COR-L47 (cell line): ENCODE measurements at regions not wholly inside any gene's neighbourhood (a gene's known extent, or its start where the extent isn't known, plus 50 kb on each side); places are given as distances from the start of the nearest gene placed in this dataset.

Experiments used
- DNase-seq: peaks from one replicate; lab custom pipeline; 2025; lab: John Stamatoyannopoulos, UW

DNA sequence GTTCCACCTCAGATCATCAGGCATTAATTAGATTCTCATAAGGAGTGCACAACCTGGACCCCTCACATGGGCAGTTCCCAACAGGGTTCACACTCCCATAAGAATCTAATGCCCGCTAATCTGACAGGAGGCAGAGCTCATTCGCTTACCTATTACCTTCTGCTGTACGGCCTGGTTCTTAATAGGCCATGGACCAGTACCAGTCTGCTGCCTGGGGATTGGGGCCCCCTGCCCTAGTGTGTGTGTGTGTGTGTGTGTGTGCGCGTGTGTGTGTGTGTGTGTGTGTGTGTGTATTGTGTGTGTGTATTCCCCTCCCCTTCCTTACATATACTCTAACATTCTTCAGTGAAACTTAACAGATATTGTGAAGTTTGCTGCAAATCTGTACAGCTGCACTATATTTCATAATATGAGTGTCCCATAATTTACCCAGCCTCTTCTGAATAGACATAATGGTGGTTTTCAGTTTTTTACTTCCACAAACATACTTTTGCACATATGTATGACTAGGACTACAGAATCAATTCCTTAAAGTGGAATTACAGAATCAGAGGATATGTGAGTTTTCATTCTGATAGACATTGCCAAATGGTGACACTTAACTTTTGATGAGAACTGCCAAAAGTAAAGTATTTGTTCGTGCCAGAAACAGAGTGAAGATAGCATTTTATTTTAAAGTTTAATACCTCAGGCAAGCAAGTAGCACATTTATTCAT is 205.2 kb upstream of the EEA1 start:
- DNase-seq: no peak

DNA sequence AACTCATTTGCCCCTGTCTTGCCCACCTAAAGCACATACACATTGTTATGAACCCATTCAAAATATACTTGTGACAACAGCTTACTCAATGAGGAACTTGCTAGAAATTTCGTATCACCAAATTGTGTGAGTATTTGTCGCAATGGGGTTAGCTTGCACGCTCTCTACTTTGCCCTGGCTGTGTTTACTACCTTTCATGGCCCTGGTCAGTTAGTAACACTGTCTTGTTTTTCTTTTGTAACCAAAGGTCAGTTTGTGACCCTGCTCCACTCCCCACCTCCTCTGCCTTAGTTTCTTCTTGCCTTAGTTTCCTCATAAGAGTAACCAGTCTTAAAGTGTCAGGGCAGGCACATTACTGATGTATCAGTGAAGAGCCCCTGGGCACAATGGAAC is 205.8 kb upstream of the EEA1 start:
- no peak for DNase-seq

DNA sequence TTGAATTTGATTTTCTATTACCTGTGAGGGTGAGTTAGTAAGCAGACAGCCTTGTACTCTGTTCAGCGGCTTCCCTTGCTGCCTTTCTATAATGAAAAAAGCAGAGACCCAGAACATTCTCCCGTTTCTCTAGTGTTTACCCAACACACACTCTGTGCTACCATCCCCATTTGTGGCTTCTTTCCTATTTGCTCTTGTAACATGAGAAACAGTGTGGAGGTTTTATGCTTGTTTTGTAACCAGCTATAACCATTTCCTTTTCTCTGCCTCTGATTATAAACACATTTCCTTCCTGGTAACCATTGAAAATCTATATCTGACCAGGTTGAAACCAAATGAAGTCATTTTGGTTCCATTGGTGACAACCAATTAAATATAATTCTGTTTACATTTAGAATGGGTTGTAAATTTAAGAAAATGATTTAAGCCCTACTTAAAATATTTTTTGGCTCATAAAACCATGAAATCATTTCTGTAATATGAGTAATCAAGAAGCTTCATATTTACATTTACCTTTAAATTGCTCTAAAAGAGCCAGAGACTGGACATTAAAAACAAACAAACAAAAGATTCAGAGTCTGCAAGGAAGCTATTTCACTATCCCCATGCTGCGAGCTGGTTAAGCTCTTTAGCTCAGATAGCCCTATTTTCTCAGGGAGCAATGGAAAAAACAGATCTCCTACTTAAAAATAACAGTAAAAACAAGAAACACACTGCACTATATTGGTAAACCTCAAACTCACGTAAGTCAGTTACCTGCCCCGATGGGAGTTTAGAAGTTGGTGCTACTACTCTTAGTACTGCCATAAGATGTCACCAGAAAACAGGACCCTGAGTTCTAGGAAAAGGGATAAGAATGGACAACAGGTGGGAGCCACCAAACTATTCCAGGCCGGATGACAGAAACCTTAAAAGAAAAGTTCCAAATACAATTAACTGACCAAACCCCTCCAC is 206.5 kb upstream of the EEA1 start:
- DNase-seq: peak; percentile 76

DNA sequence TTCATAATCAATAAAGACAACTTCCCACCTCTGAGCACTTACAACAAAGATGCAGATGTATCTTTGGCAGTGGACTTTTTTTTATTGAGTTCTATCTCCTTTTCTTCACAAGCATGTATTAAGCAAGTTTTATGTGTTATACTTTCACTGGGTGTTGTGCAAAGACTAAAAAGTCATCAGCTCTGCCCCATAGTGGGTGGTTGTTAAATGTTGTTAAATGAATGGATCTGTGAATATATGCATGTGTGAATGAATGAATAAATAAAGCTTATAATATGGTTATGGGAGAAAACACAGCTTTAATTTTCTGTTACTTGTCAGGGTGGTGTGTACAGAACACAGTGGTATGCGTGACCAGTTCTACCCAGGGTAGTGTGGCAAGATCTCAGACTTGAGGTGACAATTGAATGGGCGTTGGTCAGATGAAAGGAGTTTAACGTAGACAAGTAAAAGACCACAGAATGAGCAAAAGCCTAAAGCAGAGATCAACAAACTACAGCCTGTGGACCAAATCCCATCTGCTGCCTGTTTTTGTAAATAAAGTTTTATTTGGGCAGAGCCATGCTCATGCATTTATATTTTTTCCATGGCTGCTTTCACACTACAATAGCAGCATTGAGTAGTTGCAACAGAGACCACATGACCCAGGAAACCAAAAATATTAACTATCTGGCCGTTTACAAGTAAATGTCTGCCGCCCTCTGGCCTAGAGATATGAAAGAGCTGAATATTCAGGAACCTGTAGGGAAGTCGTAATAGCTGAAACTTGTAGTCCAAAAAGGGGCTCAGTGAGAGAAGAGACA is 207.4 kb upstream of the EEA1 start:
- DNase-seq: no peak

DNA sequence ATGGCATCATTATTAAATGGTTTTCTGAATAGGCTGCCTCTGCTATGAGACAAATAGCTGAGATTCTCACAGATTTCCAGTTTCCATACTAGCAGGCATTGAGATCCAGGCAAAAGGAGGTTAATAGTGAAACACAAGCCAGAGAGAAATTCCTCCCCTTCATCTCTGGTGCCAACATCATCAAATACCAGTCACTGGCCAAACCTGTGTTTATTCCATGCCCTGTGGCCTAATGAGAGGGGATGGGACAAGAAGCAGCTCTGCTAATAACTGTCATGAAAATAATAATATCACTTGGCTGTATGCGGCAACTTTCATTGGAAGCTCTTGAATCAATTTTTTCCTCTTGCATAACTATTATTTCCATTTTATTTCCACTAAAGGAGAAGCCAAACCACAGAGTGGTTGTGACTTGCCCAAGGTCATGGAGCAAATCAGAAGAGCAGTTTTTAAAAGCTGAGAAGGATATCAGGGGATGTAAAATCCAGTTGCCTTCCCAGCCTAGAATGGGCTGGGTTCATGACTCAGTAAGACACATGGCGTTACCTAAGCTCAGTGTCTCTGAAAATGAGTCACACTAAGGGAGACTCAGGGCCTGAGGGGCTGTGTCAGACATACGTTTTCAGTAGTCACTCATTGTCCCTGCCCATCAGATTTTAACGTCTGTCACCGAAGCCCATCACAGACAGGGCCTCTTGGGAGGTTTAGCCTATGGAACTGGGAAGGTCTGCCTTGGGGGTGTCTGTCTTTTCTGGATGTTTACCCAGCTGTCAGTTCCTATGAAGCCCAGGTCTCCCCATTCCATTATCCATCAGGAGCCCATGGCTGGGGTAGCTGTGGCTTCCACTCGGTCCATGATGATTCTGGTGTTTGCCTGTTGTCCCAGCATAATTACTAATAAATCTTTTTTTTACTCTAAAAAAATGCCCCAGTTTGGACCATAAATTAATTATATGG is 208.8 kb upstream of the EEA1 start:
- DNase-seq: no peak

DNA sequence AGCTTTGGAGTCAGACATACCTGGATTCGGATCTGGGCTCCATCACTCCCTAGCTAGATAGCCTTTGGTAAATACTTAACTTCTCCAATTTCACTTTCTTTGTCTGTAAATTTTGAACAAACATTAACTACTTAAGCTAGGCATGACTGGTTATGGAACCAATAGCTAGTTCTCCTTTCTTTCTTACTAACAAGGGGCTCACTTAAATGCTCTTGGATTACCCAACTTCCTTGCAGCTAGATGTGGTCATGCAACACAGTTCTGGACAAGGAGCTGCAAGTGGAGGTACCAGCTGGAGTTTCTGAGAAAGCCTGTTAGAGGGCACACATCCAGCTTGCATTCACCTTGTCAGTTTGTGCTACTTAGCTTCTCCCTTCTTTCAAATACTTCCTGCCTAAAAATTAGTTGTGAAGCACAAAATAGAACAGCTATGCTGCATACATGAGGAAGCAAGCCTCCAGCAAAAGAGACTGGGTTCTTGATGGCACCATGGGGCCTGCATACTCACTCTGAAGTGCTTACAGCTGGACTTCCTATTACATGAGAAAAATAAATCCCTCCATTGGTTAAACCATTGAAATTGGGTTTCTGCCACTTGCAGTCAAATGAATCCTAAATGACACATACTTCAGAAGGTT is 210.1 kb upstream of the EEA1 start:
- no peak for DNase-seq

DNA sequence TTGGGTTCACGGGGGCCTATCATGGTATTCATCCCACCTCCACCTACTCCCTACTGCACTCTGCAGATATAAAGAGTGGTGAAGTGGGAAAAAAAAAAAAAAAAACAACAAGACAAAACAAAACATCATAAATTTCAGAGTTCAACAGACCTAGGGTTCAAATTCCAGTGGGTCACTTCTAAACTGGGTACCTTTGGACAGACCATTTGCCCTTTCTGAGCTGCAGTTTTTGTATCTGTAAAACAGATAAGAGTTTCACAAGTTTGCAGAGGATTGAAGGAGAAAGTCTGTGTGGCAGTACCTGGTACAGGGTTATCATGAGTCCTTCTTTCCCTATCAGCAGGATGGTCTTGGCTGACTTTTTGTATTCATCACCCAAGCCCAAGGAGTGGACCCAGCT is 211.2 kb upstream of the EEA1 start:
- DNase-seq: no peak

DNA sequence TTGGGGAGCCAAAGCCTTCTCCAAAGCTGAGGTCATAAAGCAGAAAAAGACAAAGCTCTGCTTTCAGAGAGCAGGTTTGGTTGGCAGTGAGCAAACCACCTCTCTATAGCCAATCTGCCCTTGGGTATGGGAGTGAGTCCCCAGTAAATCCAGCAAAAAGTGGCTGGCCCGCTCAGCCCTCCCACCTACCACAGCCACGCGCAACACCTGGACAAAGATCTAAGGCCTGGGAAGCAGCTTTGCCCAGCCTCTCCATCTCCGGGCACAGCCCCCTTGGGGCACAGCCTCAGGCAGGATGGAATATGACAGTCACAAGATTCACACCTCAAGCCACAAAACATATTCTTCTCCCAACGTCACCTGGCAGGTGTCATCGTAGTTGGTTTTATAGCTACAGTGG is 211.7 kb upstream of the EEA1 start:
- DNase-seq: no peak

DNA sequence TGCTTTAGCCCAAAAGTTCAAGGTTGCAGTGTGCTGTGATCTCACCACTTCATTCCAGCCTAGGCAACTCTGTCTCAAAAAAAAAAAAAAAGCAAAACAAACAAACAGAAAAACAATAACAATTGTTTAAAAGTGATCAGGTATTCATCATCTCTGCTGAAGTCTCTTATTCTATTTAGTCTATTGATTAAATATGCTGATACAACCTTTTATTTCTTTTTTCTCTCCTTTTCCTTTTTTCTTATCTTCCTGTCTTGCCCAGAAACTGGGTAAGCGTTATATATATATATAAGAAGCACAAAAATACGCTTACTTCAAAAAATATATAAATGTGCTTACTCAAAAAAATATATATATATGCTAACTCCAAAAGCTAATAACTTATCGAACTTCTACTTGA is 213.8 kb upstream of the EEA1 start:
- DNase-seq: no peak

DNA sequence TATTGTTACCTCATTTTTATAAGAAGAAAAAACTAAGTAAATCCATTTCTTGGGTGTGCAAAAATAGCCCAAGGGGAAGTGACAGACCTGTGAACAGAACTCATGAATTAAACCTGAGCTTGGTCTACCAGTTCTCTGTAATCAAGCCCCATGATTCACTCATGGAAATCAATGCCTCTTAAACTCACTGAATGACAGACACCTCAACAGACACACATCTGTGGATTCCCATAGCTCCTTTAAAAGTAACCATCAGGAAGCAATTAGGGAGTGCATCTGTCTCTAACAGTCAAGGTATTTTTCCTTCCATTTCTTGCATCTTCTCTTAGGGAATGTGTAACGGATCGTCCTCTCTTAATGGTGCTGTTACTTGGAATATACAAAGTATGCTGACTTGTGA is 215.0 kb upstream of the EEA1 start:
- DNase-seq: no peak

DNA sequence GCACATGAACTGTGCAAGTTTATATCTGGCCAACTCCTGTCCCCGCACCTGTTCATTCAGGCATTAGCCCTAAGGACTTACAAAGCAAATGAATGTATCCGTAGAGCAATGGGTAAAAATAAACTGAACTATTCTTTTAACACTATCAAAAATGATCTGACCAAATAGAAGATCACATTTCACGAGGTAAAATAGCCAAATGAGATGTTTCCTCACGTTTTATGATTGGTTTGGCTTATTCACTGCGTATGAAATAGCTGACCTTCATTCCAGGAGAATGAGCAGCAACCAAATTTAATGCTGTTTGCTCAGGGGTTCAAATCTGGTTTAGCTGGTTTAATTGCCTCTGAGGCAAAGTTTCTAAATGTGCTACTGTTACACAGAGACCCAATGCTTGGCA is 216.0 kb upstream of the EEA1 start:
- DNase-seq: no peak

DNA sequence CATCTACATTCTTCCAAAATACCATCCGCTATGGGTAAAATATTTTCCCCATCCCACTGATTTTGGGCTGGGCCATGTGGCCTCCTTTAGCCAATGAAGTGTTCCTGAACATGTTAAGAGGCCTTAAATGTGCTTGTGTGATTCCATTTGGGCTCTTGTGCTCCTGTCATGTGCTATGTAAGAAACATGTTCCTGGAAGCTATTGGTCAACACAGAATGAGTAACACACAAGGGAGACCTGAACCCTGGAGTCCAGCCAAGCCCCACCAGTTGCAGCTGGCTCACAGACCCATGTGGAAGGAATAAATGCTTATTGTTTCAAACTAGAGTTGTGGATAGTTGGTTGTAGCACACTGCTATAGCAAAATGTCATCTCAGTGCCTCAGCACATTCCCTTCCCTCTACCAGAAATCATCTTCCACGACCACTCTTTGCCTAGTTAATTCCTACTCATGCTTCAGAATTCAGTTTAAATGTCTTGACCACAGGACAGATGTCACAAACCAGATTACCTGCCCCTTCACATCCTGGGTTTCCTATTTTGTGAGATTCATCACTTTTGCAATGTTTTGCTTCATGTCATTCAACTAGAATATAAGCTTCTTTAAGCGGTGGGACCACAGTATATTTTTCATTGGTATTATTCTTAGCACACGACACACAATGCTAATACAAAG is 217.3 kb upstream of the EEA1 start:
- no peak for DNase-seq

DNA sequence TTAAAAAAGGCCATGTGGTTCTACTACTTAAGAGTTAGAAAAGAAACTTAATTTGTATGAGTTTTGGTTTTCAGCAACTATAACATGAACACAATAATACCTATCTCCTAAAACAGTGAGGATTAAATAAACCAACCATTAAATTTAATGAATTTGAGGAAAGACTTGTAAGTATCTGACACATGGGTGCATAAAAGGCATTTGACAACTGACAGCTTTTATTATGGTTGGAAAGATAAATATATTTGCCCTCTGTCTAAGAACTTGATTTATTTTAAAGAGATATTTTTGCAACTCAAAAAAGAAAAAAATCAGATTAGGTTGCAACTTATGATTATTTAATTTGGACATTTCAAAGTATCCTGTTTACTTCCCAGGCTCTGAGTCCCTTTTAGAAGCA is 217.9 kb upstream of the EEA1 start:
- no peak for DNase-seq

DNA sequence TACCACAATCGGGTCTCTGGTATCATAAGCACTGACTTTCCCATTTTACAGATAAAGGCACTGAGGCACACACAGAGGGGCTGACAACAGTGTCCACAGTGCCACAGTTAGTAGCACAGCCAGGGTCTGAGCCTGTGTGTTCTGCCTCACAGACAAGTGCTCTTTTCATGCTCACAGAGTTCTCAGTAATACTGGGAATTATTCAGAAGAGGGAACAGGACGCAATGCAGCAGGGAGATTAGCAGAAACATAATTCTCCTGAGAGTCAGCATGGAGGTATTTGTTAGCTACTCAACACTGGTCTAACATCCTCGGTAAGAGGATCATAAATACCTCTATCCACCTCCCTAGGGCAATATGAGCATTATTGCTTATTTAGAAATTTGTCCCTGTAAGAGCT is 219.3 kb upstream of the EEA1 start:
- no peak for DNase-seq

DNA sequence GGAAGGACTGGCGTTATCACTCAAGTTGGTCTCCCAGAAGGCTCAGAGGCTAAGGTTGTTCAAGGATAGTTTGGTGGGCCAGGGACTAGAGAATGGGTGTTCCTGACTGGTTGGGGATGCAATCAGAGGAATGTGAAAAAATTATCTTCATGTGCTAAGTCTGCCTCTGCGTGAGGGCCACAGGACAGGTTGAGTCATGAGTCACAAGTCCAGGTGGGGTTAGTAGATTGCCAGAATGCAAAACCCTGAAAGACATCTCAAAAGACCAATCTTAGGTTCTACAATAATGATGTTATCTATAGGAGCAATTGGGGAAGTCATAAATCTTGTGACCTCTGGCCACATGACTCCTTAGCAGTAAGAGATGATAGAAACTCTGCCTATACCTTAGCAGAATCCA is 220.1 kb upstream of the EEA1 start:
- DNase-seq: no peak

DNA sequence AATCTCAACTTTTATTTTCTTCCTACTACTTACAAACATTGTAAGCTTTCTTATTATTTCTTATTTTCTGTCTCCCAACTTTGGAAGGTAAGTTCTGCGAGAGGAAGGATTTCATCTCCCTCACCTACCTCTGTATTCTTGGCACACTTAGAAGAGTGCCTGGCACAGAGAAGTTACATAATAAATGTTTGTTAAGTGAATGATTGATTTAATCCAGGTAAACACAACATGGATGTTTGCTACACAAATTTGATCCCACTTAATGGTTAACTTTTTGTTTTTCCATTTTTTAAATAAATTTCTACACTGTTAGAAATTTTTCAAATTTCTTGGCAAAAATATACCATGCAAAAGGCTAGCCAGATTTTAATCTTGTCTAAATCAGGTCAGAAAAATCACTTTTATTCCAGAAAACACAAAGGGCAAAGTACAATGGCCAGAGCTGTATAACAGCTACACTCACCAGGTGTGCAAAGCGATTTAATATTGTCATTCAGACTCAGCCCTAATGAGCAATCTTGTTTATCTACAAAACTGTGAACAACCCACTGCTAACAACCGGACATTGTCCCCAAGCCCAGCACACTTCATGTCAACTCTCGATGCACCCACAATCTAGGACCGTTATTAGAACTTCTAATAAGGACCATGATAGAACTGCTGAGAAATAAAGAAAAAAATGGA is 222.1 kb upstream of the EEA1 start:
- no peak for DNase-seq

DNA sequence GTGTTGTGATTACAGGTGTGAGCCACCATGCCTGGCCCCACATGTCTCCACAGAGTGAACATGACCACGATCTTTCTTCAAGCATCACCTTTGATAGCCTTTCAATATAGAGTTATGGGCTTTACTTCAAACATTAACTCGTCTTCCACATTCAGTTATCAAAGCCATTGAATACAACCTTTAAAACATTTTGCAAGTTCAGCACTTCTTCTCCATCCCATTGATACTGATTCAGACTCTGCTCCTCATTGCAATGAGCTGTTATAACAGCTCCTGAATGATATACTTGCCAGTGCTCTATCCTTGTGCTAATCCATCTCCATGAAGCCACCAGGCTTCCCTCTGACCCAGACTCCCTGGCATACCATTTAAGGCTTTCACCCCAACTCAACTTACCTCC is 223.5 kb upstream of the EEA1 start:
- no peak for DNase-seq

DNA sequence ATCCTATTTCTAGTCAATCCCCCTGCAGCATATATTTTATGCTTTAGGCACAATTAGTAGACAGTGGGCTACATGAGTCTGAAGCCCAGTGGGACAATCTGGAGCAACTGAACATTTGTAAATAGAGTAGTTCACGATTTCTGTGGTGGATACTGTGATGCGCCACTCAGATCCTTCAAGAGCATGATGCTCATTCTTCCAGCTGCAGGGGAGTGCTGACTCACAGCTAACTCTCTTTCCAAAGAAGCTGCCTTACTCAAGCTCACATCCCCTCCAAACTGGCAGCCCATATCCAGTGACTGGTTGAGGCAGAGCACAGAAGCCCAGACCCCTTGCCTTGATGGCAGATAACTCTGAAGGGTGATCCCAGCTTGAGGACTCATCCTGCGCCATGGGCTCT is 224.2 kb upstream of the EEA1 start:
- no peak for DNase-seq

DNA sequence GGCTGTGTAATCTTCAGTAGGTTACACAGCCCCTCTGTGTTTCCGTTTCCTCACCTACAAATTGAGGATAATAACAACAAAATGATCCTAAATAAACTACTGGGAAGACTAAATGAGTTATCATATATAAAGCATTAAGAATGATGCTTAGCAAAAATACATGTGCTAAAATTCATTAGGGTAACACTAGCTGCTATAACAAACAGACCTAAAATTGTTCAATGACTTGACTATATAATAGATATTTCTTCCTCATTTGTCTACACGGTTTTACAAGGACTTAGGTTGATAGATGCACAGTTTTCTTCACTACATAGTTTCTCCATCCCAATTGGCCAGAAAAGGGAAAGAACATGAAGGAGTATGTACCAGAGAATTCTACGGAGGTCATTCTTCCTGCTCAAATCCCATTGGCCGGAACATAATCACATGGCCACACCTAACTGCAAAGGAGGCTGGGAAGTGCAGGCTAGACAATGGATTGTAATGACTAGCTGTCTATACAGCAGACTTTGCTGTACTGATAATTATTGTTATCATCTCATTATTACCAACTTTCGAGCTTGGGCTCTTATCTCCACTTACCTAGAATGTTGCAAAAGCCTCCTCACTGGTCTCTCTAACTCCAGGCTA is 223.5 kb upstream of the NUDT4 start:
- DNase-seq: no peak
